K562 (cell line): ENCODE measurements at regions not wholly inside any gene's neighbourhood (a gene's known extent, or its start where the extent isn't known, plus 50 kb on each side); places are given as distances from the start of the nearest gene placed in this dataset.

ENCODE experiments used
- ATAC-seq: fragments of 200-7000 bp; cut with Tn5 transposase; 3 replicates; pipeline ENCODE4 v1.9.1; 2020; ENCODE audit warnings: moderate library complexity
- BruUV-seq: library from RNA; stranded (reverse); fragments of 400-500 nt; replicated peaks from 2 replicates; lab custom pipeline; 2021; lab: Mats Ljungman, UMichigan
- CTCF ChIA-PET: fragments of 300-600 bp; formaldehyde crosslinking; extraction: SDS; loops from one replicate; lab custom pipeline; 2021; ENCODE audit warnings: low intra/inter-chr PET ratio; lab: Yijun Ruan, JAX
- POLR2A ChIA-PET: fragments of 300-600, 350-650 bp; sonication (Branson Sonifier 250); formaldehyde crosslinking; extraction: SDS; loops from one replicate; lab custom pipeline; 2021; ENCODE audit warnings: antibody characterized with exemption, inconsistent platforms; lab: Yijun Ruan, JAX
- DNase-seq, 4 experiments: peaks; one replicate each; pipeline versions ENCODE4 v3.0.0 to v3.0.0-alpha.2; 2011 to 2018; ENCODE audit warnings: low spot score in 3 of 4, mixed read lengths in 3 of 4; ENCODE audit errors: extremely low read depth in 1 of 4
- FAIRE-seq: peaks from 2 replicates; lab custom pipeline; 2011; peaks lifted over from hg19 to GRCh38; lab: Jason Lieb, UNC
- H2AFZ ChIP-seq: 2 replicates; pipeline ENCODE4 v1.6.0; 2011; ENCODE audit warnings: low read depth, low read length, control low read depth, inconsistent platforms
- H3K27ac ChIP-seq: fragments of 200-600 bp; 3 replicates; pipeline ENCODE4 v1.8.0; 2011; ENCODE audit warnings: low read depth, mild to moderate bottlenecking, control low read depth, inconsistent platforms, low read length, moderate library complexity, mixed read lengths; ENCODE audit errors: extremely low read depth
- H3K27me3 ChIP-seq, 2 experiments: fragments of 300-600 bp in 1 of 2; 2 replicates in 1 of 2; 3 replicates in 1 of 2; pipeline versions ENCODE4 v1.6.0 to v1.8.0; 2011; ENCODE audit warnings: inconsistent platforms in 2 of 2, low read length in 2 of 2, mild to moderate bottlenecking in 1 of 2, mixed read lengths in 1 of 2, moderate library complexity in 1 of 2; ENCODE audit not compliant: control insufficient read depth in 2 of 2, insufficient read depth in 2 of 2
- H3K36me3 ChIP-seq: fragments of 300-600 bp; 3 replicates; pipeline ENCODE4 v1.8.0; 2011; ENCODE audit warnings: mild to moderate bottlenecking, low read length, inconsistent platforms; ENCODE audit not compliant: control insufficient read depth, insufficient read depth
- H3K4me1 ChIP-seq, 2 experiments: fragments of 200-600 bp in 1 of 2; replicated peaks in 1 of 2; 2 replicates in 1 of 2; 3 replicates in 1 of 2; pipeline versions ENCODE4 v1.5.1 to v1.8.0; 2011; ENCODE audit warnings: inconsistent platforms in 2 of 2, low read length in 2 of 2, mild to moderate bottlenecking in 1 of 2, mixed read lengths in 1 of 2, moderate library complexity in 1 of 2; ENCODE audit not compliant: control insufficient read depth in 2 of 2, insufficient read depth in 2 of 2
- H3K4me2 ChIP-seq: 2 replicates; pipeline ENCODE4 v1.6.1; 2011; ENCODE audit warnings: low read length, control low read depth, inconsistent platforms, mixed read lengths; ENCODE audit not compliant: insufficient read depth
- H3K4me3 ChIP-seq: fragments of 200-600 bp; sonication (generic), shearing (Covaris generic); 2 replicates; pipeline ENCODE4 v1.5.1; 2016; ENCODE audit warnings: control low read depth, inconsistent platforms
- H3K79me2 ChIP-seq: fragments of 200-600 bp; 3 replicates; pipeline ENCODE4 v1.8.0; 2011; ENCODE audit warnings: low read length, inconsistent platforms; ENCODE audit not compliant: control insufficient read depth, insufficient read depth
- H3K9ac ChIP-seq, 2 experiments: 2 replicates each; pipeline versions ENCODE4 v1.6.0 to v1.6.1; 2011; ENCODE audit warnings: low read depth in 2 of 2, low read length in 2 of 2, control low read depth in 1 of 2, inconsistent platforms in 1 of 2, mild to moderate bottlenecking in 1 of 2, mixed read lengths in 1 of 2; ENCODE audit not compliant: insufficient read depth in 1 of 2
- H3K9me1 ChIP-seq: one replicate; pipeline ENCODE4 v1.6.0; 2011; ENCODE audit warnings: inconsistent platforms, mild to moderate bottlenecking, low read length, moderate library complexity; ENCODE audit not compliant: control insufficient read depth, insufficient read depth
- H3K9me3 ChIP-seq: replicated peaks from 2 replicates; pipeline ENCODE4 v1.5.1; 2011; ENCODE audit warnings: low read depth, low read length, inconsistent platforms; ENCODE audit not compliant: control insufficient read depth, insufficient read depth
- H4K20me1 ChIP-seq: replicated peaks from 2 replicates; pipeline ENCODE4 v1.6.1; 2011; ENCODE audit warnings: low read length, inconsistent platforms, mixed read lengths; ENCODE audit not compliant: control insufficient read depth, insufficient read depth
- ESRRA ChIP-seq: fragments of 450-650 bp; IDR thresholded peaks from 2 replicates; pipeline ENCODE4 v1.6.1; 2014; ENCODE audit warnings: low read depth, mild to moderate bottlenecking, moderate library complexity, borderline replicate concordance
- HDAC6 ChIP-seq: IDR thresholded peaks from 2 replicates; pipeline ENCODE4 v1.6.1; 2012; ENCODE audit warnings: low read depth, mild to moderate bottlenecking, control low read depth, inconsistent platforms, low read length, moderate library complexity
- POLR3A ChIP-seq: IDR thresholded peaks from 2 replicates; pipeline ENCODE4 v1.6.1; 2011; ENCODE audit warnings: borderline replicate concordance, mild to moderate bottlenecking, moderate library complexity; ENCODE audit not compliant: insufficient read length, insufficient read depth; ENCODE audit errors: extremely low read depth
- ZBTB7A ChIP-seq: IDR thresholded peaks from 2 replicates; pipeline ENCODE4 v1.6.1; 2011; ENCODE audit warnings: low read depth, mild to moderate bottlenecking, low read length, moderate library complexity, borderline replicate concordance; ENCODE audit not compliant: control insufficient read depth
- ZFP30 ChIP-seq: fragments of 250-450 bp; sonication (Bioruptor Pico); IDR thresholded peaks from 2 replicates; pipeline ENCODE4 v1.8.0; 2022; ENCODE audit warnings: moderate library complexity, mild to moderate bottlenecking, inconsistent platforms, borderline replicate concordance
- ZNF197 ChIP-seq: fragments of 200-800 bp; sonication (Bioruptor generic); IDR thresholded peaks from 2 replicates; pipeline ENCODE4 v1.6.1; 2016; ENCODE audit warnings: low read depth, missing genetic modification characterization, missing compliant biosample characterization
- ZNF780A ChIP-seq: fragments of 250-450 bp; sonication (Bioruptor Pico); IDR thresholded peaks from 2 replicates; pipeline ENCODE4 v1.5.0; 2021; ENCODE audit warnings: mild to moderate bottlenecking
- WGBS: fragments of 100-300 bp; shearing (Covaris generic); methylation state at CpG from one replicate; pipeline ENCODE4 v1.1.6; 2016; ENCODE audit warnings: low coverage, mixed read lengths; ENCODE audit not compliant: insufficient coverage; ENCODE audit errors: missing lambda C conversion rate; 5-methylcytosine and 5-hydroxymethylcytosine counted together
- in situ Hi-C: fragments of 300-500 bp; cut with MboI; formaldehyde crosslinking; loops from 4 replicates; pipeline ENCODE4 v1.15.0; 2018; ENCODE audit warnings: inconsistent platforms, mixed read lengths
- intact Hi-C: fragments of 100-400 bp; cut with micrococcal nuclease; formaldehyde crosslinking; loops from 2 replicates; pipeline ENCODE4 v1.14.2; 2022

DNA sequence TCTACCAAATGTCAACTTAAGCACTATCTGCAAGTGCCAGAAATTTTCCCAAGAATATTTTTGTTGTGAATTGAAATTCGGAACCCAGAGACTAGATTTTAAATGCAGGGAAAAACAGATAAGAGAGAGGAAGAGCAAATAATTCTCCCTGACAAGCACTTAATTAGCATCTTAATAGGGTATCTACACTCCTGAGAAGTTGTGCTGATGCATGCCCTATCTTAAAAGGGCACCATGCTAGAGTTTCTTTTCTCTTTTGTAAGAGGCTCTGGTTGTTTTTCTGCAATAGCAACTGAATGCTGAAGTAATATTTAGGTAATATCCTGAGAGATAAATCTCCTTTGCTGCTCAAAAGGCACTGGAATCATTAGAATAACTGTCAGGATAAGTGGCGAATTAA is 139.9 kb upstream of the UGT8 start:
- ChIA-PET CTCF (no interaction called here), POLR2A (no interaction called here)
- Histone ChIP-seq H3K27ac (no peak overlapping the region), H3K79me2 (no peaks in the 10 kb centered on the region), H3K27me3 (no peaks in the 10 kb centered on the region), H2AFZ (no peak overlapping the region), H3K9ac (no peak overlapping the region), H3K36me3 (no peaks in the 10 kb centered on the region), H3K4me2 (no peak overlapping the region), H3K9me1 (no peaks in the 10 kb centered on the region), H3K4me3 (no peak overlapping the region), H3K9me3 (no peaks in the 10 kb centered on the region), H3K4me1 (no peaks in the 10 kb centered on the region), H4K20me1 (no peaks in the 10 kb centered on the region)
- WGBS, result 0% methylated on average over 2 of the region's 2 CpGs
- in situ Hi-C loops (no loop called here), intact Hi-C loops (no loop called here)
- DNase-seq (no peak), ATAC-seq (no peak), FAIRE-seq (no peak)
- no TSS peak for BruUV-seq
- TF ChIP-seq HDAC6 (no peak), ZBTB7A (no peak), ZNF780A (CRISPR knock-in tag) (no peak), ZNF197 (CRISPR knock-in tag) (no peak), ESRRA (no peak), POLR3A (no peak), ZFP30 (CRISPR knock-in tag) (no peak)
